Suppressor macrophage treated with lipopolysaccharide for 1 hour (primary cell): ENCODE measurements at regions not wholly inside any gene's neighbourhood (a gene's known extent, or its start where the extent isn't known, plus 50 kb on each side); places are given as distances from the start of the nearest gene placed in this dataset.
A peak's percentile ranks its signal among the peaks of the same experiment; 100 is the strongest.

ENCODE experiments used
- DNase-seq, 3 donors: peaks; one replicate each; pipeline ENCODE4 v3.0.0-alpha.2; 2020 to 2022

DNA sequence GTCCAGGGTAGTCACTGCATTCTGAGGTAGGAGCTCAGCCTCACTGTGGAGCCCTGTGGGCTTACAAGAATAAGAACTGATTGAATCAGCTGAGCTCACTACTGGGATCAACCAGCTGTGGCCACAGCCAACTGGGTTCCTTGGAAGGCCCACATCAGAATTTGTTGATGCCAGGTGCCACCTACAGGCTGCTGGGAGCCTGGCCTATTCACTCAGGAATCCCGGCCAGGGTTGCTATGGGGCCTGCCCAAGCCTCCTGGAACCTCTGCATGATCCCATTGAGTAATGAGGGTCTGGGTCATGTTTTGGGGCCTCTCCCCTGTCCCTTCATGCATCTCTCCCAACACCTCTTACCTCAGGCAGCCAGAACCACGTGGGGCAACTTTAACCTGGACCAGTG is 53.9 kb upstream of the KIAA1210 start:
- DNase-seq = peak in 2 of 3 donors; percentile 5 to 18

DNA sequence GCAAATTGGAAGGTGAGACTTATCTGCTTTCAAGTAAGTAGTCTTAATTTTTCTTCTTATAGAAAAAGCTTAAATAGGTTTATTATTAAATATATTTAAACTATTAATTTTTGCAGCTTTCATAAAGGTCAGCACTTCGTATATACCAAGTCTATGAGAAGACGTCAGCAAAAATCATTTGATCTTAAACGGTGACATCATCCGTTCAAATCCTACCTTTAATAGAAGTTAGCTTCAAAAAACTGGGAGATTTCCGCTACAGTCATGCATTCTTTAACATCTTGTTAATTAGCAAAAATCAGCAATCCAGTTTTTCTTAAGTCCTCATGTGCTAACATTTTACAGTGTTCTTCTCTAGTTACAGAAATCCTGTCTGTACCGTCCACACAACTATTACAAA is 49.9 kb upstream of the PGRMC1 start:
- no peak for DNase-seq
